Heart left ventricle (tissue), 16 donors: ENCODE measurements at regions not wholly inside any gene's neighbourhood (a gene's known extent, or its start where the extent isn't known, plus 50 kb on each side); places are given as distances from the start of the nearest gene placed in this dataset.

ENCODE experiments used
- ATAC-seq, 4 donors: fragments of 200-7000 bp; cut with Tn5 transposase; one replicate each; pipeline ENCODE4 v1.9.1; 2020 to 2022; ENCODE audit warnings: moderate library complexity in 4 of 4, mild to moderate bottlenecking in 3 of 4, moderate number of reproducible peaks in 1 of 4
- DNase-seq, 5 donors: peaks; one replicate each; pipeline ENCODE4 v3.0.0-alpha.2; 2020
- H3K27ac ChIP-seq, 12 donors: fragments of 200-600 bp; sonication (generic) in 4 of 12; one replicate each; pipeline versions ENCODE4 v1.5.0 to v1.8.0; 2016 to 2022; ENCODE audit warnings: mild to moderate bottlenecking in 2 of 12
- H3K27me3 ChIP-seq, 9 donors: fragments of 200-600 bp; sonication (generic) in 2 of 9; one replicate each; pipeline versions ENCODE4 v1.5.1 to v1.8.0; 2016 to 2022; ENCODE audit warnings: mild to moderate bottlenecking in 3 of 9
- H3K36me3 ChIP-seq, 9 donors: fragments of 200-600 bp; sonication (generic) in 2 of 9; one replicate each; pipeline versions ENCODE4 v1.5.0 to v1.8.0; 2018 to 2022; ENCODE audit warnings: mild to moderate bottlenecking in 2 of 9
- H3K4me1 ChIP-seq, 12 donors: fragments of 200-600 bp; sonication (generic) in 4 of 12; one replicate each; pipeline versions ENCODE4 v1.5.0 to v1.8.0; 2016 to 2022; ENCODE audit warnings: mild to moderate bottlenecking in 3 of 12
- H3K4me3 ChIP-seq, 12 donors: fragments of 200-600 bp; sonication (generic) in 4 of 12; one replicate each; pipeline versions ENCODE4 v1.5.0 to v1.8.0; 2017 to 2022; ENCODE audit warnings: mild to moderate bottlenecking in 9 of 12, moderate library complexity in 4 of 12
- H3K9me3 ChIP-seq, 12 donors: fragments of 200-600 bp; sonication (generic) in 4 of 12; one replicate each; pipeline versions ENCODE4 v1.5.0 to v1.8.0; 2016 to 2022; ENCODE audit warnings: mild to moderate bottlenecking in 1 of 12
- POLR2A ChIP-seq, 2 donors: fragments of 450-650 bp; IDR thresholded peaks; one replicate each; pipeline ENCODE4 v1.6.1; 2017; ENCODE audit warnings: antibody characterized with exemption in 2 of 2, mild to moderate bottlenecking in 2 of 2, moderate library complexity in 2 of 2
- WGBS, 4 donors: extraction: QIAGEN DNeasy Blood & Tissue Kit in 2 of 4; methylation state at CpG; one replicate each; pipeline versions ENCODE4 v1.1.5 to v1.1.7; 2013 to 2018; 5-methylcytosine and 5-hydroxymethylcytosine counted together
- intact Hi-C, 10 donors: fragments of 100-400 bp; cut with DNase I; formaldehyde crosslinking; loops; one replicate each; pipeline versions ENCODE4 v1.11.1 to v1.14.2; 2022
- TF ChIP-seq, protein P1 (sequence below), 12 donors: fragments of 200-600 bp; sonication (generic) in 4 of 12; IDR thresholded peaks; one replicate each; pipeline versions ENCODE4 v1.5.0 to v1.8.0; 2018 to 2022; ENCODE audit warnings: antibody characterized with exemption in 12 of 12, mild to moderate bottlenecking in 5 of 12
- donor health status: ischemic (EF 13 %, LVEDD 7.1; RV severe dilation, severe dysfunction).
- donor health status: healthy with polysubstance abuse.
- donor health status: DM: no; HTN: yes; CAD: no.
- donor health status: DM: no; HTN: no; CAD: no.
- donor health status: ischemic (EF 25% LVEDD 6.9; RV normal size, moderate dysfunction).
- donor health status: ischemic (EF 25% LVEDD 5.7; RV mildly dilated, moderate dysfunction).
- donor health status: healthy.
- donor health status: DM: yes; HTN: yes; CAD: no.
- donor health status: ischemic (EF 35%, LVEDD 5.7; RV mildly dilated, moderate dysfunction).
- donor health status: nonischemic (EF 11% LVEDD 7.7; RV severe dilation, severe dysfunction).
- donor health status: DM: yes; HTN: yes; CAD: no.
- donor health status: PGD.
- donor health status: ischemic (EF 29% LVEDD 5.4; RV normal size, mild dysfunction).
- donor health status: nonischemic (EF 23%, LVEDD 6.1; RV moderate dilation, normal function).

DNA sequence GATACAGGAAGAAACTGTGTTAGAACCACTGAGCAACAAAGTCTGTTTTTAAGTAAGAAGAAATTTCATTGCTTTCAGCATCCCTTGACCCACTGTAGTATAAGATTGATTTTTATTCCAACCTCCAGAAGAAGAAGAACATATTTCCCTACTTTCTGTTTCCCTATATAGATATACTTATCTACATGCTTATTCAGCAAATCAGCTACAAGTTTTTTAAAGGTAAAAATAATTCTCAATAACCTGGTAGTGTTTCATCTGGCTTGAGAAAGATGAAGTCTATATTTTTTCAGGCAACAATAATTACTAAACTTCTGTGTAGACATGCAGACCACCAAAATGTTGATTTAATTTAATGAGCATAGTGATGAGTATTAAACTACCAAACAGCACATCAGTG lies 201.0 kb downstream of the OSTF1 start:
- ATAC-seq: no peak
- Histone ChIP-seq H3K27ac (no peak overlapping the region), H3K4me3 (no peak overlapping the region), H3K9me3 (peaks cover 0 to 22% (median 6%) of the 10 kb centered on the region in 12 donors), H3K4me1 (no peaks in the 10 kb centered on the region), H3K36me3 (no peaks in the 10 kb centered on the region), H3K27me3 (no peaks in the 10 kb centered on the region)
- intact Hi-C loops: no loop called here
- TF ChIP-seq, protein P1, sequence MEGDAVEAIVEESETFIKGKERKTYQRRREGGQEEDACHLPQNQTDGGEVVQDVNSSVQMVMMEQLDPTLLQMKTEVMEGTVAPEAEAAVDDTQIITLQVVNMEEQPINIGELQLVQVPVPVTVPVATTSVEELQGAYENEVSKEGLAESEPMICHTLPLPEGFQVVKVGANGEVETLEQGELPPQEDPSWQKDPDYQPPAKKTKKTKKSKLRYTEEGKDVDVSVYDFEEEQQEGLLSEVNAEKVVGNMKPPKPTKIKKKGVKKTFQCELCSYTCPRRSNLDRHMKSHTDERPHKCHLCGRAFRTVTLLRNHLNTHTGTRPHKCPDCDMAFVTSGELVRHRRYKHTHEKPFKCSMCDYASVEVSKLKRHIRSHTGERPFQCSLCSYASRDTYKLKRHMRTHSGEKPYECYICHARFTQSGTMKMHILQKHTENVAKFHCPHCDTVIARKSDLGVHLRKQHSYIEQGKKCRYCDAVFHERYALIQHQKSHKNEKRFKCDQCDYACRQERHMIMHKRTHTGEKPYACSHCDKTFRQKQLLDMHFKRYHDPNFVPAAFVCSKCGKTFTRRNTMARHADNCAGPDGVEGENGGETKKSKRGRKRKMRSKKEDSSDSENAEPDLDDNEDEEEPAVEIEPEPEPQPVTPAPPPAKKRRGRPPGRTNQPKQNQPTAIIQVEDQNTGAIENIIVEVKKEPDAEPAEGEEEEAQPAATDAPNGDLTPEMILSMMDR (IDR thresholded peaks at IDR 0.05): no peak
- TF ChIP-seq POLR2A (IDR thresholded peaks at IDR 0.05): no peak
- DNase-seq: no peak

- Histone ChIP-seq H3K36me3 (no peaks in the 10 kb centered on the region), H3K27me3 (no peaks in the 10 kb centered on the region), H3K4me1 (no peaks in the 10 kb centered on the region), H3K27ac (no peak overlapping the region), H3K4me3 (no peak overlapping the region), H3K9me3 (peaks cover 0 to 24% (median 0%) of the 10 kb centered on the region in 12 donors)
- ATAC-seq (no peak), DNase-seq (no peak)
- TF ChIP-seq POLR2A (IDR thresholded peaks at IDR 0.05): no peak
- intact Hi-C loops: no loop called here
- 81 to 89% (median 84%) methylated on average over 2 of the region's 2 CpGs for WGBS, 4 donors
These were observed 211.0 kb downstream of the OSTF1 start for GRCh38 chr9:75299324-75299723.

DNA sequence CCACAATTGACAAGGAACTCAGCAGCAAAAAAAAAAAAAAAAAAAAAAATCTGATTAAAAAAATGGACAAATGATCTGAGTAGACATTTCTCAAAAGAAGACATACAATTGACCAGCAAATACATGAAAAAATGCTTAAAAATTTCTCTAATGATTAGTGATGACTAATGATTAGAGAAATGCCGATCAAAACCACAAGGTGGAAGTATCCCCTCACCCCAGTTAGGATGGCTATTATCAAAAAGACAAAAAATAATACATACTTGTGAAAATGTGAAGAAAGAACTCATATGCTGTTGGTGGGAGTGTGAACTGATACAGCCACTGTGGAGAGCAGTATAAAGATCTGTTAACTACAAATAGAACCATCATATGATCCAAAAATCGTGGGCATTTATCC lies 245.3 kb downstream of the OSTF1 start:
- intact Hi-C loops: loop anchor here in 8 of 10 donors (2.0 to 10.0 kb wide), 6 partner anchors 519 to 969 kb away; no protein-coding TSS in a partner anchor
- DNase-seq (no peak), ATAC-seq (no peak)
- H3K9me3 ChIP-seq: peaks cover 0 to 14% (median 0%) of the 10 kb centered on the region in 12 donors
- no peaks in the 10 kb centered on the region for H3K36me3 ChIP-seq
- no peak overlapping the region for H3K27ac ChIP-seq
- no peak for TF ChIP-seq POLR2A (IDR thresholded peaks at IDR 0.05)
- TF ChIP-seq, protein P1 (IDR thresholded peaks at IDR 0.05): peak in 11 of 12 donors; percentile 25 to 62 (median 46)
- no peak overlapping the region for H3K4me3 ChIP-seq
- H3K4me1 ChIP-seq: no peaks in the 10 kb centered on the region
- H3K27me3 ChIP-seq: no peaks in the 10 kb centered on the region
- WGBS, 4 donors: 50 to 81% (median 67%) methylated on average over 2 of the region's 2 CpGs

- no peaks in the 10 kb centered on the region for H3K27me3 ChIP-seq
- ATAC-seq: no peak
- no peak for DNase-seq
These were observed 270.5 kb downstream of the OSTF1 start for GRCh38 chr9:75358846-75359245.

More at GRCh38 chr9:75358846-75359245, 270.5 kb downstream of the OSTF1 start:
- Histone ChIP-seq H3K27ac (no peak overlapping the region), H3K4me3 (no peak overlapping the region), H3K9me3 (peaks cover 0 to 25% (median 0%) of the 10 kb centered on the region in 12 donors), H3K36me3 (no peaks in the 10 kb centered on the region), H3K4me1 (no peaks in the 10 kb centered on the region)
- TF ChIP-seq POLR2A (IDR thresholded peaks at IDR 0.05): no peak
- TF ChIP-seq, protein P1 (IDR thresholded peaks at IDR 0.05): no peak
- WGBS, 4 donors: 57 to 71% (median 64%) methylated on average over 1 of the region's 1 CpG
- intact Hi-C loops: no loop called here
